ENCODE measurements at regions not wholly inside any gene's neighbourhood (a gene's known extent, or its start where the extent isn't known, plus 50 kb on each side); places are given as distances from the start of the nearest gene placed in this dataset.

DNA sequence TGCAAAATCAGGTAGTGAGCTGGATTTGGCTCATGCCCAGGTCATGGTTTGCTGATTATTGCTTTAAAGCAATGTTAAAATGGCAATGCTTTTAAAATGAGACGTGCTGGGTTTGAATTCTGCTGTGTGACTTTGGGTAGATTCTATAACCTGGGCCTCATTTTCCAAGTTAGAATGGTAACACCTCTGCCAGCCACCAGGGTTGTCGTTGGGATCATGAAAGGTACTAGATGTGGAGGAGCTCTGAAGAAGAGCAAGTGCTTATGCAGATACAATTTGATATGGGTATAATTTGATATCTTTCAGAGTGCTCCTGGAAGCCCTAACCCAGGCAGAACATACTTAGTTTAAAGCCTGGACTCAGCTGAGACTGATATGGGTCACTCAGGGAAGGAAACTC, 60.0 kb downstream of the EVX1 start:
- TF ChIP-seq, protein P1, sequence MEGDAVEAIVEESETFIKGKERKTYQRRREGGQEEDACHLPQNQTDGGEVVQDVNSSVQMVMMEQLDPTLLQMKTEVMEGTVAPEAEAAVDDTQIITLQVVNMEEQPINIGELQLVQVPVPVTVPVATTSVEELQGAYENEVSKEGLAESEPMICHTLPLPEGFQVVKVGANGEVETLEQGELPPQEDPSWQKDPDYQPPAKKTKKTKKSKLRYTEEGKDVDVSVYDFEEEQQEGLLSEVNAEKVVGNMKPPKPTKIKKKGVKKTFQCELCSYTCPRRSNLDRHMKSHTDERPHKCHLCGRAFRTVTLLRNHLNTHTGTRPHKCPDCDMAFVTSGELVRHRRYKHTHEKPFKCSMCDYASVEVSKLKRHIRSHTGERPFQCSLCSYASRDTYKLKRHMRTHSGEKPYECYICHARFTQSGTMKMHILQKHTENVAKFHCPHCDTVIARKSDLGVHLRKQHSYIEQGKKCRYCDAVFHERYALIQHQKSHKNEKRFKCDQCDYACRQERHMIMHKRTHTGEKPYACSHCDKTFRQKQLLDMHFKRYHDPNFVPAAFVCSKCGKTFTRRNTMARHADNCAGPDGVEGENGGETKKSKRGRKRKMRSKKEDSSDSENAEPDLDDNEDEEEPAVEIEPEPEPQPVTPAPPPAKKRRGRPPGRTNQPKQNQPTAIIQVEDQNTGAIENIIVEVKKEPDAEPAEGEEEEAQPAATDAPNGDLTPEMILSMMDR (IDR thresholded peaks at IDR 0.05 in 2 of 3, conservative IDR thresholded peaks at IDR 0.05 in 1 of 3; ENCODE audit: borderline replicate concordance in 1 of 3, insufficient read depth in 1 of 3, low read depth in 2 of 3, low read length in 2 of 3), result peak in 1 of 3 experiments; percentile 19; a peak in 1 of 6 replicates
- TF ChIP-seq RAD21 (IDR thresholded peaks at IDR 0.05; ENCODE audit: low read depth) (no peak), POLR2A (IDR thresholded peaks at IDR 0.05; ENCODE audit: borderline replicate concordance, extremely low read depth, insufficient read depth, insufficient read length) (no peak), ZNF274 (IDR thresholded peaks at IDR 0.05; ENCODE audit: low read depth, low read length) (no peak), POLR2AphosphoS5 (IDR thresholded peaks at IDR 0.05; ENCODE audit: low read depth, low read length) (no peak)
- TF ChIP-seq, protein P2, sequence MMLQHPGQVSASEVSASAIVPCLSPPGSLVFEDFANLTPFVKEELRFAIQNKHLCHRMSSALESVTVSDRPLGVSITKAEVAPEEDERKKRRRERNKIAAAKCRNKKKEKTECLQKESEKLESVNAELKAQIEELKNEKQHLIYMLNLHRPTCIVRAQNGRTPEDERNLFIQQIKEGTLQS (IDR thresholded peaks at IDR 0.05), result no peak
- TF ChIP-seq, protein P3, sequence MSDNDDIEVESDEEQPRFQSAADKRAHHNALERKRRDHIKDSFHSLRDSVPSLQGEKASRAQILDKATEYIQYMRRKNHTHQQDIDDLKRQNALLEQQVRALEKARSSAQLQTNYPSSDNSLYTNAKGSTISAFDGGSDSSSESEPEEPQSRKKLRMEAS (IDR thresholded peaks at IDR 0.05), result no peak
